GM12872 (cell line): ENCODE measurements at regions not wholly inside any gene's neighbourhood (a gene's known extent, or its start where the extent isn't known, plus 50 kb on each side); places are given as distances from the start of the nearest gene placed in this dataset.

ENCODE experiments used
- TF ChIP-seq, protein P1 (sequence below): IDR thresholded peaks from 3 replicates; pipeline ENCODE4 v1.5.1; 2011; ENCODE audit warnings: low read depth, mild to moderate bottlenecking, low read length, moderate library complexity; ENCODE audit not compliant: insufficient read depth

- TF ChIP-seq, protein P1, sequence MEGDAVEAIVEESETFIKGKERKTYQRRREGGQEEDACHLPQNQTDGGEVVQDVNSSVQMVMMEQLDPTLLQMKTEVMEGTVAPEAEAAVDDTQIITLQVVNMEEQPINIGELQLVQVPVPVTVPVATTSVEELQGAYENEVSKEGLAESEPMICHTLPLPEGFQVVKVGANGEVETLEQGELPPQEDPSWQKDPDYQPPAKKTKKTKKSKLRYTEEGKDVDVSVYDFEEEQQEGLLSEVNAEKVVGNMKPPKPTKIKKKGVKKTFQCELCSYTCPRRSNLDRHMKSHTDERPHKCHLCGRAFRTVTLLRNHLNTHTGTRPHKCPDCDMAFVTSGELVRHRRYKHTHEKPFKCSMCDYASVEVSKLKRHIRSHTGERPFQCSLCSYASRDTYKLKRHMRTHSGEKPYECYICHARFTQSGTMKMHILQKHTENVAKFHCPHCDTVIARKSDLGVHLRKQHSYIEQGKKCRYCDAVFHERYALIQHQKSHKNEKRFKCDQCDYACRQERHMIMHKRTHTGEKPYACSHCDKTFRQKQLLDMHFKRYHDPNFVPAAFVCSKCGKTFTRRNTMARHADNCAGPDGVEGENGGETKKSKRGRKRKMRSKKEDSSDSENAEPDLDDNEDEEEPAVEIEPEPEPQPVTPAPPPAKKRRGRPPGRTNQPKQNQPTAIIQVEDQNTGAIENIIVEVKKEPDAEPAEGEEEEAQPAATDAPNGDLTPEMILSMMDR, result no peak
Observed at GRCh38 chr1:29831500-29832117, 595.3 kb downstream of the PTPRU start.

- TF ChIP-seq, protein P1, result no peak
Observed at GRCh38 chr1:29830916-29831315, 594.6 kb downstream of the PTPRU start.

DNA sequence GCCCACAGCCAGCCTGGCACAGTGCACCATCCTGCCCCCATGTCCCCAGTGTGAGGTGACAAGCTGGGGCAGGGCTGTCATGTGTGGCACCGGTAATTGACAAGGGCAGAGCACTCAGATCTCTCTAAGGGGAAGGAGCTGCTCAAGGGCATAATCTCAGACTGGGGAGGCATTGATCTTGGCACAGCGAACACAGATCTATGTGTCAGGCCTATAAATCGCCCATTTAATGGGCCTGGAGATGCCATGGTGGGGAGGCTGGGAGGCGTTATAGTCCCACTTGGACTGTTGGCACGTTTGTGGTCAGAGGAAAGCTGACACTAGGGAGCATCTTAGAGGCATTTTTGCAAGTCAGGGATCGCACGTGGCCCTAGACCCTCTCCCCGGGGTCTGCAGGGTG, 594.1 kb downstream of the PTPRU start:
- TF ChIP-seq, protein P1, result no peak

GRCh38 chr1:29829448-29830344, 593.4 kb downstream of the PTPRU start:
- TF ChIP-seq, protein P1, result no peak

DNA sequence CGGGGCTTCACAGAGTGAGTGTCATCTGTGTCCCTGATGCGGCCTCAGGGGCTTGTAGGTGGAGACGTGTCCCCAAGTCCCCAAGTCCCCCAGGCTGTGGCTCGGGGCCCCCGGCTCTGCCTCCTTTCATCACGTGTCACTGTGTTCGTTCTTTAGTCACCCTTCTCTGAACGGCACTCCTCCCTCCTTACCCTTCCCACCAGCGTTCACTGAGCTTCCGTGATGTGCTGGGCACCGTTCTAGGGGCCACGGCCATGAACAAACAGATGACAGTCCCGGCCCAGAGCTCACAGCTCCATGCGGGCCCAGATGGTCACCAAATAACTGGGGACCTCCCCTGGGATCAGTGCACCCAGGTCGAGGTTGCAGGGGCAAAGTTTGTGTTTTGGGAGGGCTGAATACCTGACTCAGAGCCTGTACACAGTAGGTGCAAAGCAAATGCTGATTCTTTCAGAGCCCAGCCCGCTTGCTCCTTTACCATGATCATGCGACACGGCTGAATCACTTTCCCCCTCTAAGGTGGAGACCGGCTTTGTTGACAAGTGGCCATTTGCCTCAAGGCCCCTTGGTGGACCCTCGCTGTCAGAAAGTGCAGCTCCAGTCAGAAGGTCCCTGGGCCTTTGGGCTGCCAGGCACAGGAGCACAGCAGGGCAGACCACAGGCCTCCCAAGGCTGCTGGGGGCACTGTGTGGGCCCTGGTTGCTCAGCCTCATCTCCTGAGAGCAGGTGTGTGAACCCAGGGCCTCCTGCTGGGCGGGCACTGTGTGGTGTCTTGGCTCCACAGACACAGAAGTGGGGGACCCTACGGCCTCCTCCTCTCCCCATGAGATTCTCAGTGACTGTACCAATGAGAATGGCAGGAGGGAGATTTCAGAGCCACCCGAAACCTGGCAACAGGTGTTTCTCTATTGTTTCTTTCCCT, 592.5 kb downstream of the PTPRU start:
- TF ChIP-seq, protein P1, result no peak

- TF ChIP-seq, protein P1, result no peak
Observed at GRCh38 chr1:29827801-29828525, 591.6 kb downstream of the PTPRU start.
